Heart left ventricle (tissue), 13 donors: ENCODE measurements at regions not wholly inside any gene's neighbourhood (a gene's known extent, or its start where the extent isn't known, plus 50 kb on each side); places are given as distances from the start of the nearest gene placed in this dataset.

ENCODE experiments used
- CTCF ChIP-seq, 12 donors: fragments of 200-600 bp; sonication (generic) in 4 of 12; IDR thresholded peaks; one replicate each; pipeline versions ENCODE4 v1.5.0 to v1.8.0; 2018 to 2022; ENCODE audit warnings: antibody characterized with exemption in 12 of 12, mild to moderate bottlenecking in 5 of 12
- POLR2A ChIP-seq, 2 donors: fragments of 450-650 bp; IDR thresholded peaks; one replicate each; pipeline ENCODE4 v1.6.1; 2017; ENCODE audit warnings: antibody characterized with exemption in 2 of 2, mild to moderate bottlenecking in 2 of 2, moderate library complexity in 2 of 2
- donor health status: ischemic (EF 13 %, LVEDD 7.1; RV severe dilation, severe dysfunction).
- donor health status: DM: no; HTN: yes; CAD: no.
- donor health status: DM: no; HTN: no; CAD: no.
- donor health status: ischemic (EF 25% LVEDD 6.9; RV normal size, moderate dysfunction).
- donor health status: ischemic (EF 25% LVEDD 5.7; RV mildly dilated, moderate dysfunction).
- donor health status: ischemic (EF 35%, LVEDD 5.7; RV mildly dilated, moderate dysfunction).
- donor health status: nonischemic (EF 11% LVEDD 7.7; RV severe dilation, severe dysfunction).
- donor health status: DM: yes; HTN: yes; CAD: no.
- donor health status: PGD.
- donor health status: ischemic (EF 29% LVEDD 5.4; RV normal size, mild dysfunction).
- donor health status: nonischemic (EF 23%, LVEDD 6.1; RV moderate dilation, normal function).

- TF ChIP-seq CTCF (IDR thresholded peaks at IDR 0.05): no peak
- no peak for TF ChIP-seq POLR2A (IDR thresholded peaks at IDR 0.05)
These were observed 151.8 kb upstream of the BCOR start for GRCh38 chrX:40249582-40249981.
